K562 (cell line): ENCODE measurements at regions not wholly inside any gene's neighbourhood (a gene's known extent, or its start where the extent isn't known, plus 50 kb on each side); places are given as distances from the start of the nearest gene placed in this dataset.

ENCODE experiments used
- ATAC-seq: fragments of 200-7000 bp; cut with Tn5 transposase; 3 replicates; pipeline ENCODE4 v1.9.1; 2020; ENCODE audit warnings: moderate library complexity
- BruUV-seq: library from RNA; stranded (reverse); fragments of 400-500 nt; replicated peaks from 2 replicates; lab custom pipeline; 2021; lab: Mats Ljungman, UMichigan
- CTCF ChIA-PET: fragments of 300-600 bp; formaldehyde crosslinking; extraction: SDS; loops from one replicate; lab custom pipeline; 2021; ENCODE audit warnings: low intra/inter-chr PET ratio; lab: Yijun Ruan, JAX
- POLR2A ChIA-PET: fragments of 300-600, 350-650 bp; sonication (Branson Sonifier 250); formaldehyde crosslinking; extraction: SDS; loops from one replicate; lab custom pipeline; 2021; ENCODE audit warnings: antibody characterized with exemption, inconsistent platforms; lab: Yijun Ruan, JAX
- DNase-seq, 4 experiments: peaks; one replicate each; pipeline versions ENCODE4 v3.0.0 to v3.0.0-alpha.2; 2011 to 2018; ENCODE audit warnings: low spot score in 3 of 4, mixed read lengths in 3 of 4; ENCODE audit errors: extremely low read depth in 1 of 4
- FAIRE-seq: peaks from 2 replicates; lab custom pipeline; 2011; peaks lifted over from hg19 to GRCh38; lab: Jason Lieb, UNC
- H2AFZ ChIP-seq: 2 replicates; pipeline ENCODE4 v1.6.0; 2011; ENCODE audit warnings: low read depth, low read length, control low read depth, inconsistent platforms
- H3K27ac ChIP-seq: fragments of 200-600 bp; 3 replicates; pipeline ENCODE4 v1.8.0; 2011; ENCODE audit warnings: low read depth, mild to moderate bottlenecking, control low read depth, inconsistent platforms, low read length, moderate library complexity, mixed read lengths; ENCODE audit errors: extremely low read depth
- H3K27me3 ChIP-seq, 2 experiments: fragments of 300-600 bp in 1 of 2; 2 replicates in 1 of 2; 3 replicates in 1 of 2; pipeline versions ENCODE4 v1.6.0 to v1.8.0; 2011; ENCODE audit warnings: inconsistent platforms in 2 of 2, low read length in 2 of 2, mild to moderate bottlenecking in 1 of 2, mixed read lengths in 1 of 2, moderate library complexity in 1 of 2; ENCODE audit not compliant: control insufficient read depth in 2 of 2, insufficient read depth in 2 of 2
- H3K36me3 ChIP-seq: fragments of 300-600 bp; 3 replicates; pipeline ENCODE4 v1.8.0; 2011; ENCODE audit warnings: mild to moderate bottlenecking, low read length, inconsistent platforms; ENCODE audit not compliant: control insufficient read depth, insufficient read depth
- H3K4me1 ChIP-seq, 2 experiments: fragments of 200-600 bp in 1 of 2; replicated peaks in 1 of 2; 2 replicates in 1 of 2; 3 replicates in 1 of 2; pipeline versions ENCODE4 v1.5.1 to v1.8.0; 2011; ENCODE audit warnings: inconsistent platforms in 2 of 2, low read length in 2 of 2, mild to moderate bottlenecking in 1 of 2, mixed read lengths in 1 of 2, moderate library complexity in 1 of 2; ENCODE audit not compliant: control insufficient read depth in 2 of 2, insufficient read depth in 2 of 2
- H3K4me2 ChIP-seq: 2 replicates; pipeline ENCODE4 v1.6.1; 2011; ENCODE audit warnings: low read length, control low read depth, inconsistent platforms, mixed read lengths; ENCODE audit not compliant: insufficient read depth
- H3K4me3 ChIP-seq: fragments of 200-600 bp; sonication (generic), shearing (Covaris generic); 2 replicates; pipeline ENCODE4 v1.5.1; 2016; ENCODE audit warnings: control low read depth, inconsistent platforms
- H3K79me2 ChIP-seq: fragments of 200-600 bp; 3 replicates; pipeline ENCODE4 v1.8.0; 2011; ENCODE audit warnings: low read length, inconsistent platforms; ENCODE audit not compliant: control insufficient read depth, insufficient read depth
- H3K9ac ChIP-seq, 2 experiments: 2 replicates each; pipeline versions ENCODE4 v1.6.0 to v1.6.1; 2011; ENCODE audit warnings: low read depth in 2 of 2, low read length in 2 of 2, control low read depth in 1 of 2, inconsistent platforms in 1 of 2, mild to moderate bottlenecking in 1 of 2, mixed read lengths in 1 of 2; ENCODE audit not compliant: insufficient read depth in 1 of 2
- H3K9me1 ChIP-seq: one replicate; pipeline ENCODE4 v1.6.0; 2011; ENCODE audit warnings: inconsistent platforms, mild to moderate bottlenecking, low read length, moderate library complexity; ENCODE audit not compliant: control insufficient read depth, insufficient read depth
- H3K9me3 ChIP-seq: replicated peaks from 2 replicates; pipeline ENCODE4 v1.5.1; 2011; ENCODE audit warnings: low read depth, low read length, inconsistent platforms; ENCODE audit not compliant: control insufficient read depth, insufficient read depth
- H4K20me1 ChIP-seq: replicated peaks from 2 replicates; pipeline ENCODE4 v1.6.1; 2011; ENCODE audit warnings: low read length, inconsistent platforms, mixed read lengths; ENCODE audit not compliant: control insufficient read depth, insufficient read depth
- AFF4 ChIP-seq: sonication (generic); formaldehyde crosslinking; IDR thresholded peaks from 2 replicates; pipeline ENCODE4 v1.8.0; 2023; ENCODE audit warnings: mild to moderate bottlenecking, missing genetic modification reagents
- BRCA1 ChIP-seq, 2 experiments: fragments of 450-650 bp in 1 of 2; sonication (generic) in 1 of 2; formaldehyde crosslinking in 1 of 2; IDR thresholded peaks; 2 replicates each; pipeline versions ENCODE4 v1.5.0 to v1.6.1; 2017 to 2020; ENCODE audit warnings: mild to moderate bottlenecking in 1 of 2, missing genetic modification reagents in 1 of 2
- BRF1 ChIP-seq: IDR thresholded peaks from 3 replicates; pipeline ENCODE4 v1.6.1; 2011; ENCODE audit warnings: borderline replicate concordance, mild to moderate bottlenecking; ENCODE audit not compliant: insufficient read length; ENCODE audit errors: extremely low read depth
- CBX1 ChIP-seq: sonication (generic); IDR thresholded peaks from 2 replicates; pipeline ENCODE4 v1.6.1; 2016; ENCODE audit warnings: antibody characterized with exemption, low read depth, mild to moderate bottlenecking
- FOXJ2 ChIP-seq: fragments of 200-800 bp; sonication (Bioruptor generic); IDR thresholded peaks from 2 replicates; pipeline ENCODE4 v1.6.1; 2016; ENCODE audit warnings: missing genetic modification characterization, missing compliant biosample characterization
- GTF2F1 ChIP-seq: IDR thresholded peaks from 2 replicates; pipeline ENCODE4 v1.6.1; 2011; ENCODE audit warnings: low read depth, low read length, improper control_type of control experiment
- HEY1 ChIP-seq: fragments of 250-450 bp; sonication (Bioruptor Pico); IDR thresholded peaks from 2 replicates; pipeline ENCODE4 v1.5.0; 2020; ENCODE audit warnings: mild to moderate bottlenecking, moderate library complexity, borderline replicate concordance
- JUNB ChIP-seq: fragments of 450-650 bp; formaldehyde crosslinking; conservative IDR thresholded peaks from 2 replicates; pipeline ENCODE4 v1.4.0; 2020; ENCODE audit warnings: mild to moderate bottlenecking
- MECOM ChIP-seq: fragments of 250-450 bp; sonication (Bioruptor Pico); IDR thresholded peaks from 2 replicates; pipeline ENCODE4 v1.8.0; 2022; ENCODE audit warnings: inconsistent platforms
- MEIS2 ChIP-seq: fragments of 450-650 bp; IDR thresholded peaks from 2 replicates; pipeline ENCODE4 v1.6.1; 2014; ENCODE audit warnings: mild to moderate bottlenecking; ENCODE audit not compliant: partially characterized antibody
- PCBP2 ChIP-seq: fragments of 200-400 bp; formaldehyde crosslinking; IDR thresholded peaks from 2 replicates; pipeline ENCODE4 v1.6.1; 2018; ENCODE audit warnings: low read length, low read depth, mild to moderate bottlenecking, moderate library complexity; ENCODE audit not compliant: poor library complexity, severe bottlenecking
- SRSF1 ChIP-seq: fragments of 200-400 bp; formaldehyde crosslinking; IDR thresholded peaks from 2 replicates; pipeline ENCODE4 v1.6.1; 2017; ENCODE audit warnings: mild to moderate bottlenecking, low read depth, low read length, moderate library complexity
- TAL1 ChIP-seq: fragments of 450-650 bp; IDR thresholded peaks from 2 replicates; pipeline ENCODE4 v1.6.1; 2016; ENCODE audit warnings: mild to moderate bottlenecking
- WGBS: fragments of 100-300 bp; shearing (Covaris generic); methylation state at CpG from one replicate; pipeline ENCODE4 v1.1.6; 2016; ENCODE audit warnings: low coverage, mixed read lengths; ENCODE audit not compliant: insufficient coverage; ENCODE audit errors: missing lambda C conversion rate; 5-methylcytosine and 5-hydroxymethylcytosine counted together
- in situ Hi-C: fragments of 300-500 bp; cut with MboI; formaldehyde crosslinking; loops from 4 replicates; pipeline ENCODE4 v1.15.0; 2018; ENCODE audit warnings: inconsistent platforms, mixed read lengths
- intact Hi-C: fragments of 100-400 bp; cut with micrococcal nuclease; formaldehyde crosslinking; loops from 2 replicates; pipeline ENCODE4 v1.14.2; 2022

- intact Hi-C loops: no loop called here
- CTCF ChIA-PET: no interaction called here
- Histone ChIP-seq H3K4me3 (no peak overlapping the region), H3K27me3 (peaks cover 29 to 58% of the 10 kb centered on the region in 2 experiments), H3K27ac (no peak overlapping the region), H3K4me2 (no peak overlapping the region), H2AFZ (no peak overlapping the region), H3K79me2 (no peaks in the 10 kb centered on the region), H3K36me3 (no peaks in the 10 kb centered on the region), H3K9me1 (no peaks in the 10 kb centered on the region), H3K4me1 (peaks cover 1 to 2% of the 10 kb centered on the region in 2 experiments; a peak in 3 of 5 replicates), H4K20me1 (no peaks in the 10 kb centered on the region; the same call in 1 of the 2 replicates), H3K9ac (0 out of 4 replicates have a peak overlapping the region, but pooled peaks of 1 of the 2 experiments have one; percentile 4), H3K9me3 (no peaks in the 10 kb centered on the region)
- no TSS peak for BruUV-seq
- 1% methylated on average over 13 of the region's 13 CpGs for WGBS
- DNase-seq (no peak), ATAC-seq (no peak), FAIRE-seq (no peak)
- in situ Hi-C loops: no loop called here
- TF ChIP-seq SRSF1 (no peak), TAL1 (no peak), HEY1 (no peak), CBX1 (no peak), PCBP2 (no peak), BRF1 (no peak), AFF4 (no peak), GTF2F1 (no peak), MECOM (CRISPR knock-in tag) (no peak), BRCA1 (IDR thresholded peaks at IDR 0.05) (no peak), BRCA1 (CRISPR knock-in tag; IDR thresholded peaks at IDR 0.05) (no peak), JUNB (no peak), FOXJ2 (tag) (no peak), MEIS2 (no peak)
- POLR2A ChIA-PET: interaction anchor here (0.7 to 0.8 kb wide), 2 partner anchors 24 to 564 kb away, joined by 3 read pairs; no protein-coding TSS in a partner anchor
Observed at GRCh38 chr2:15725101-15725781, 133.6 kb downstream of the DDX1 start.
